Fibroblast of skin of left quadriceps (primary cell): ENCODE measurements at regions not wholly inside any gene's neighbourhood (a gene's known extent, or its start where the extent isn't known, plus 50 kb on each side); places are given as distances from the start of the nearest gene placed in this dataset.

Source experiments
- DNase-seq, 2 experiments: peaks; one replicate each; pipeline ENCODE4 v3.0.0-alpha.2; 2013; ENCODE audit warnings: low read depth in 2 of 2

GRCh38 chr2:100627330-100628300, 64.8 kb downstream of the PDCL3 start:
- no peak for DNase-seq

- no peak for DNase-seq
Measured at GRCh38 chr2:100628506-100628905, 65.7 kb downstream of the PDCL3 start.

- no peak for DNase-seq
Measured at GRCh38 chr2:100629309-100629708, 66.5 kb downstream of the PDCL3 start.

GRCh38 chr2:100630473-100630977, 67.7 kb downstream of the PDCL3 start:
- no peak for DNase-seq

GRCh38 chr2:100632037-100632436, 69.2 kb downstream of the PDCL3 start:
- DNase-seq = no peak

GRCh38 chr2:100632759-100633158, 70.0 kb downstream of the PDCL3 start:
- DNase-seq = no peak

- DNase-seq = no peak
Measured at GRCh38 chr2:100639588-100640390, 77.0 kb downstream of the PDCL3 start.

GRCh38 chr2:100640431-100641124, 77.8 kb downstream of the PDCL3 start:
- no peak for DNase-seq

GRCh38 chr2:100641125-100641435, 78.3 kb downstream of the PDCL3 start:
- DNase-seq = no peak

GRCh38 chr2:100642425-100642824, 79.6 kb downstream of the PDCL3 start:
- DNase-seq = no peak

GRCh38 chr2:100643467-100643866, 80.7 kb downstream of the PDCL3 start:
- no peak for DNase-seq

- DNase-seq = no peak
Measured at GRCh38 chr2:100643906-100644501, 81.2 kb downstream of the PDCL3 start.

- no peak for DNase-seq
Measured at GRCh38 chr2:100645695-100646429, 83.1 kb downstream of the PDCL3 start.

- no peak for DNase-seq
Measured at GRCh38 chr2:100647709-100648108, 84.9 kb downstream of the PDCL3 start.

GRCh38 chr2:100650151-100650550, 87.4 kb downstream of the PDCL3 start:
- no peak for DNase-seq

GRCh38 chr2:100653449-100654035, 90.7 kb downstream of the PDCL3 start:
- no peak for DNase-seq

GRCh38 chr2:100654611-100655010, 91.8 kb downstream of the PDCL3 start:
- DNase-seq = no peak

GRCh38 chr2:100655446-100655845, 92.7 kb downstream of the PDCL3 start:
- no peak for DNase-seq

GRCh38 chr2:100655936-100656534, 93.2 kb downstream of the PDCL3 start:
- DNase-seq = no peak

- no peak for DNase-seq
Measured at GRCh38 chr2:100658017-100658416, 95.2 kb downstream of the PDCL3 start.
